ENCODE measurements at regions not wholly inside any gene's neighbourhood (a gene's known extent, or its start where the extent isn't known, plus 50 kb on each side); places are given as distances from the start of the nearest gene placed in this dataset.

- no peak for TF ChIP-seq RAD21 (IDR thresholded peaks at IDR 0.05; ENCODE audit: low read depth)
- no peak for TF ChIP-seq TCF12 (IDR thresholded peaks at IDR 0.05; ENCODE audit: low read depth)
- TF ChIP-seq TEAD4 (IDR thresholded peaks at IDR 0.05) = no peak
- TF ChIP-seq CEBPB (IDR thresholded peaks at IDR 0.05) = no peak
- no peak for TF ChIP-seq EP300 (IDR thresholded peaks at IDR 0.05; ENCODE audit: borderline replicate concordance)
These were observed 361.7 kb upstream of the SNX7 start for GRCh38 chr1:98299861-98300260.

All from Ishikawa (cell line).